ENCODE measurements at regions not wholly inside any gene's neighbourhood (a gene's known extent, or its start where the extent isn't known, plus 50 kb on each side); places are given as distances from the start of the nearest gene placed in this dataset.

DNA sequence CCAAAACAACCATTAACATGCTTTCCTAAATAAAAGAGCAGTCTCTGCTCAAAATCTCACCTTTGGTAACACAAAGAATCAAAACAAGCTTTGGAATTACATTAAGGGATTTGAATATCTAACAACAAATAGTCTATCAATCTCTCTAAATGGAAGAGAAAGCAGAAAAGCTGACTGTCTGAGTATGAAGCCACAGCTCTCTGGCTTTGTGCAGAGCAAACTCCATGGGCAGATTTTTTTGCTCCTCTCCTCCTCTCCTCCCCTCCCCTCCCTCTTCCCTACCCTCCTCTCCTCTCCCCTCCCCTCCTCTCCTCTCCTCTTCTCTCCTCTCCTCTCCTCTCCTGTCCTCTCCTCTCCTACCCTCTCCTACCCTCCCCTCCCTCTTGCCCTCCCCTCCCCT lies 329.5 kb upstream of the ETAA1 start:
- H3K14ac ChIP-seq (ENCODE audit: insufficient read depth, low read length): no peak overlapping the region
- H3K56ac ChIP-seq (ENCODE audit: insufficient read length, low read depth, low read length): no peak overlapping the region
- H3K79me2 ChIP-seq (ENCODE audit: insufficient read depth, low read length): no peaks in the 10 kb centered on the region
- H3K4ac ChIP-seq (ENCODE audit: low read depth, low read length): no peak overlapping the region
- H4K5ac ChIP-seq (ENCODE audit: insufficient read length, low read depth, low read length): no peak overlapping the region
- peaks cover 3 to 4% of the 10 kb centered on the region in 2 experiments; a peak in 3 of 4 replicates for H3K4me1 Mint-ChIP-seq
- TF ChIP-seq CTCF (conservative IDR thresholded peaks at IDR 0.05): no peak
- peaks cover 2% of the 10 kb centered on the region; the same call in 1 of the 2 replicates for H3K27me3 Mint-ChIP-seq (ENCODE audit: low read depth)
- H2BK5ac ChIP-seq (ENCODE audit: insufficient read length, low read length): no peak overlapping the region
- H3K36me3 Mint-ChIP-seq (ENCODE audit: insufficient read depth in 1 of 3, low read depth in 3 of 3): no peaks in the 10 kb centered on the region
- no peak overlapping the region for H3K27ac Mint-ChIP-seq
- H3K4me3 Mint-ChIP-seq: no peak overlapping the region
- no peaks in the 10 kb centered on the region for H3K79me1 ChIP-seq (ENCODE audit: insufficient read depth, low read depth, low read length, poor library complexity, severe bottlenecking)
- H2BK15ac ChIP-seq (ENCODE audit: low read depth, low read length): no peak overlapping the region
- H3K9ac ChIP-seq (ENCODE audit: extremely low read depth, insufficient read length, low read length): no peak overlapping the region
- H3K27me3 ChIP-seq (ENCODE audit: insufficient read depth, low read length): no peaks in the 10 kb centered on the region
- no peak overlapping the region for H3K4me2 ChIP-seq (ENCODE audit: insufficient read depth, insufficient read length, low read length)
- peaks cover 0 to 4% of the 10 kb centered on the region in 2 experiments; a peak in 1 of 5 replicates for H3K9me3 Mint-ChIP-seq
- H2AK5ac ChIP-seq (ENCODE audit: insufficient read length, low read length): no peak overlapping the region
- no peak overlapping the region for H2BK12ac ChIP-seq (ENCODE audit: insufficient read length, low read depth, low read length)
- no peaks in the 10 kb centered on the region for H3K23me2 ChIP-seq (ENCODE audit: insufficient read length, low read depth, low read length, poor library complexity, severe bottlenecking)
- H3K18ac ChIP-seq (ENCODE audit: insufficient read length, low read depth, low read length): no peak overlapping the region
- H3K4me1 ChIP-seq (ENCODE audit: insufficient read depth, low read length): no peaks in the 10 kb centered on the region
- no peak overlapping the region for H3K27ac ChIP-seq (ENCODE audit: insufficient read length, low read depth, low read length)
- no peaks in the 10 kb centered on the region for H3K9me3 ChIP-seq (ENCODE audit: control insufficient read depth, low read depth, low read length)
- no peak overlapping the region for H2BK20ac ChIP-seq (ENCODE audit: low read depth, low read length, poor library complexity, severe bottlenecking)
- no peak overlapping the region for H2AFZ ChIP-seq (ENCODE audit: low read length)
- no peak overlapping the region for H4K8ac ChIP-seq (replicated peaks; ENCODE audit: insufficient read length, low read depth, low read length)
- H4K20me1 ChIP-seq (ENCODE audit: control insufficient read depth, insufficient read depth, insufficient read length): no peaks in the 10 kb centered on the region
- no peak overlapping the region for H3K23ac ChIP-seq (ENCODE audit: insufficient read length, low read depth, low read length)
- H4K91ac ChIP-seq (ENCODE audit: insufficient read length, low read depth, low read length): no peak overlapping the region
- H3T11ph ChIP-seq (ENCODE audit: low read length): no peak overlapping the region
- H2BK120ac ChIP-seq (ENCODE audit: low read depth, low read length, poor library complexity, severe bottlenecking): no peak overlapping the region
- DNase-seq: no peak

Data from H9 (cell line).